ENCODE measurements at regions not wholly inside any gene's neighbourhood (a gene's known extent, or its start where the extent isn't known, plus 50 kb on each side); places are given as distances from the start of the nearest gene placed in this dataset.

DNA sequence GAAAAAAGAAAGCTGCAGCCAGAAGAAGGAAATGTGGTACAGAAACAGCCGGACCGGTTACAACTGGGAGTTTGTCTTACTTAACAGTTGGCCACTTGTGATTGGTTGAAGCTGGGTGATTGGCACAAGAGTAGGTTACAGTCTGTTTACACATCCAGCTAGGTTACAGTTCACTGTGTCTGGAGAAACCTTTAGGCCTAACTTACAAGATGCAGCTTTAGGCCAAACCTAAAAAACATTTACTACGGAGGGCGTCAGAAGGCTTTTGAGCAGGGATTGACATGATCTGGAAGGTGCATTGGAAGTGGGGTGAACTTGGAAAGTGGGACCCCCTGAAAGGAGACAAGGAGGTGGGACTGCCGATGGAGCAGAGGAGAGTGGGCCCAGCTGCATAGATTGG is 122.3 kb downstream of the BANF2 start:
- TF ChIP-seq, protein P1, sequence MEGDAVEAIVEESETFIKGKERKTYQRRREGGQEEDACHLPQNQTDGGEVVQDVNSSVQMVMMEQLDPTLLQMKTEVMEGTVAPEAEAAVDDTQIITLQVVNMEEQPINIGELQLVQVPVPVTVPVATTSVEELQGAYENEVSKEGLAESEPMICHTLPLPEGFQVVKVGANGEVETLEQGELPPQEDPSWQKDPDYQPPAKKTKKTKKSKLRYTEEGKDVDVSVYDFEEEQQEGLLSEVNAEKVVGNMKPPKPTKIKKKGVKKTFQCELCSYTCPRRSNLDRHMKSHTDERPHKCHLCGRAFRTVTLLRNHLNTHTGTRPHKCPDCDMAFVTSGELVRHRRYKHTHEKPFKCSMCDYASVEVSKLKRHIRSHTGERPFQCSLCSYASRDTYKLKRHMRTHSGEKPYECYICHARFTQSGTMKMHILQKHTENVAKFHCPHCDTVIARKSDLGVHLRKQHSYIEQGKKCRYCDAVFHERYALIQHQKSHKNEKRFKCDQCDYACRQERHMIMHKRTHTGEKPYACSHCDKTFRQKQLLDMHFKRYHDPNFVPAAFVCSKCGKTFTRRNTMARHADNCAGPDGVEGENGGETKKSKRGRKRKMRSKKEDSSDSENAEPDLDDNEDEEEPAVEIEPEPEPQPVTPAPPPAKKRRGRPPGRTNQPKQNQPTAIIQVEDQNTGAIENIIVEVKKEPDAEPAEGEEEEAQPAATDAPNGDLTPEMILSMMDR (IDR thresholded peaks at IDR 0.05; ENCODE audit: control extremely low read depth in 1 of 3, insufficient read depth in 1 of 3, low read depth in 1 of 3, low read length in 3 of 3): no peak
- TF ChIP-seq CHD1 (IDR thresholded peaks at IDR 0.05; ENCODE audit: low read depth, low read length) (no peak), TAF1 (IDR thresholded peaks at IDR 0.05; ENCODE audit: low read depth, low read length) (no peak), TCF12 (IDR thresholded peaks at IDR 0.05; ENCODE audit: low read depth, low read length) (no peak), POLR2AphosphoS5 (IDR thresholded peaks at IDR 0.05; ENCODE audit: low read depth, low read length) (no peak), EZH2 (IDR thresholded peaks at IDR 0.05; ENCODE audit: low read depth, low read length, severe bottlenecking) (no peak)

All from H1 (cell line).